ENCODE measurements at regions not wholly inside any gene's neighbourhood (a gene's known extent, or its start where the extent isn't known, plus 50 kb on each side); places are given as distances from the start of the nearest gene placed in this dataset.
"Not testable (repeated sequence)": the region's sequence is repeated elsewhere in the genome, so short reads cannot be mapped to it uniquely, and the experiment has no call there.

- 79 to 82% methylated on average over 9 of the region's 9 CpGs for WGBS, 2 donors
- Histone ChIP-seq H3K4me3 (replicated peaks in 1 of 3) (no peak overlapping the region), H3K9me3 (no peaks in the 10 kb centered on the region), H3K27me3 (no peaks in the 10 kb centered on the region), H3K4me1 (no peaks in the 10 kb centered on the region), H3K27ac (no peak overlapping the region), H3K36me3 (no peaks in the 10 kb centered on the region)
- TF ChIP-seq CTCF (IDR thresholded peaks at IDR 0.05): no peak
- no peak for TF ChIP-seq POLR2A (IDR thresholded peaks at IDR 0.05)
- intact Hi-C loops (cut with DNase I): no loop called here
- DNase-seq: no peak
Measured at GRCh38 chr7:65453341-65454030, 79.8 kb downstream of the ZNF92 start.

- no peak for TF ChIP-seq POLR2A (IDR thresholded peaks at IDR 0.05)
- TF ChIP-seq CTCF (IDR thresholded peaks at IDR 0.05): no peak
- H3K4me1 ChIP-seq: no peaks in the 10 kb centered on the region
- H3K27me3 ChIP-seq: no peaks in the 10 kb centered on the region
- no peak overlapping the region for H3K4me3 ChIP-seq (replicated peaks in 1 of 3)
- H3K9me3 ChIP-seq: no peaks in the 10 kb centered on the region
- intact Hi-C loops (cut with DNase I): no loop called here
- H3K36me3 ChIP-seq: no peaks in the 10 kb centered on the region
- H3K27ac ChIP-seq: no peak overlapping the region
- DNase-seq: no peak
Measured at GRCh38 chr7:65454469-65454868, 80.8 kb downstream of the ZNF92 start.

- H3K4me3 ChIP-seq (replicated peaks in 1 of 3); DNase-seq; intact Hi-C loops (cut with DNase I); H3K9me3 ChIP-seq; H3K4me1 ChIP-seq; H3K27ac ChIP-seq; H3K36me3 ChIP-seq; H3K27me3 ChIP-seq: not testable (repeated sequence)
- WGBS, 2 donors: 73 to 75% methylated on average over 4 of the region's 4 CpGs
Measured at GRCh38 chr7:65455050-65455449, 81.4 kb downstream of the ZNF92 start.

- Histone ChIP-seq H3K9me3 (no peaks in the 10 kb centered on the region), H3K4me3 (replicated peaks in 1 of 3) (no peak overlapping the region), H3K4me1 (no peaks in the 10 kb centered on the region), H3K27ac (no peak overlapping the region), H3K27me3 (no peaks in the 10 kb centered on the region), H3K36me3 (no peaks in the 10 kb centered on the region)
- TF ChIP-seq CTCF (IDR thresholded peaks at IDR 0.05): no peak
- no peak for TF ChIP-seq POLR2A (IDR thresholded peaks at IDR 0.05)
- WGBS, 2 donors: 81 to 87% methylated on average over 5 of the region's 5 CpGs
- no peak for DNase-seq
- intact Hi-C loops (cut with DNase I): no loop called here
Measured at GRCh38 chr7:65457705-65458104, 84.0 kb downstream of the ZNF92 start.

- TF ChIP-seq CTCF (IDR thresholded peaks at IDR 0.05) (no peak), POLR2A (IDR thresholded peaks at IDR 0.05) (no peak)
- no peak for DNase-seq
- no peak overlapping the region for H3K4me3 ChIP-seq (replicated peaks in 1 of 3)
- WGBS, 2 donors: 82 to 88% methylated on average over 4 of the region's 4 CpGs
- H3K9me3 ChIP-seq: no peaks in the 10 kb centered on the region
- H3K36me3 ChIP-seq: no peaks in the 10 kb centered on the region
- no peak overlapping the region for H3K27ac ChIP-seq
- H3K27me3 ChIP-seq: no peaks in the 10 kb centered on the region
- H3K4me1 ChIP-seq: no peaks in the 10 kb centered on the region
- intact Hi-C loops (cut with DNase I): no loop called here
Measured at GRCh38 chr7:65459438-65459837, 85.8 kb downstream of the ZNF92 start.

Measured in thyroid gland (tissue), 4 donors.